HG03565 (cell line): ENCODE measurements at regions not wholly inside any gene's neighbourhood (a gene's known extent, or its start where the extent isn't known, plus 50 kb on each side); places are given as distances from the start of the nearest gene placed in this dataset.
"Not testable (repeated sequence)": the region's sequence is repeated elsewhere in the genome, so short reads cannot be mapped to it uniquely, and the experiment has no call there.

Experiments
- ATAC-seq: cut with Tn5 transposase; IDR thresholded peaks from one replicate; pipeline ENCODE4 v1.9.1; 2021; ENCODE audit warnings: mild to moderate bottlenecking, moderate library complexity; ENCODE audit not compliant: unreplicated experiment

DNA sequence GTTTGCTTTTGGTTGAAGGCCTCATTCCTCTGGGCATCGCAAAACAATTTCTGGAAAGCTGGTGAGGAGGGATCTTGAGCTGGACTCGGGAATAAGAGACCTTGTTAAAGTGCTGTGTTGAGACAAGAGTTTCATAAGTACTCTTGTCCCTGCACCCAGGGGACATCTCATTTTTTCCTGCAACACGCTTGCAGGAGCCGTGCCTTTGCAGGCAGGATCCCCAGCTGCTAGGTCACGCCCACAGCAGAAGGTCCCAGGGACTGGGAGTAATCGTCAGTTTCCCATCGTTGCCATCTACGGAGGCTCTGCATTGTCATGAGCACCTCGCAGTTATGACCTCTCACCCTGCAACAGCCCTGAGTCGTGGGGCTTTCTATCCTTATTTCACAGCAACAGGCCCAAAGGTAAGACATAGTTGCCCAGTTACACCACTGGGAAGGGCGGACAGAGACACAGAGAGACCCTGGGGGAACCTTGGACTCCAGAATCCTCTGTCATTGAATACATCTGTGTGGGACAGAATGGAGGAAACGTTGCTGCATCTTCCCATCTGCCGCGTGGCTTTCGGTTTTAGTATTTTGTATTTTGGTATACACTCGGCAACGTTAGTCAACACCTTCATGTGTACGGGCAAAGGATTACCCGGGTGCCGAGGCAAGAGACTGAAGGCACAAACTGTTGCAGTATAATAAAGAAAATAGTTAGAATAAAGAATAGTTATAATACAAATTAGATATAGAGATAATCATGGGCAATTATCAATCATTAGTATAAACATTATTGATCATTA is 60.4 kb upstream of the DMRTB1 start:
- ATAC-seq: no peak

DNA sequence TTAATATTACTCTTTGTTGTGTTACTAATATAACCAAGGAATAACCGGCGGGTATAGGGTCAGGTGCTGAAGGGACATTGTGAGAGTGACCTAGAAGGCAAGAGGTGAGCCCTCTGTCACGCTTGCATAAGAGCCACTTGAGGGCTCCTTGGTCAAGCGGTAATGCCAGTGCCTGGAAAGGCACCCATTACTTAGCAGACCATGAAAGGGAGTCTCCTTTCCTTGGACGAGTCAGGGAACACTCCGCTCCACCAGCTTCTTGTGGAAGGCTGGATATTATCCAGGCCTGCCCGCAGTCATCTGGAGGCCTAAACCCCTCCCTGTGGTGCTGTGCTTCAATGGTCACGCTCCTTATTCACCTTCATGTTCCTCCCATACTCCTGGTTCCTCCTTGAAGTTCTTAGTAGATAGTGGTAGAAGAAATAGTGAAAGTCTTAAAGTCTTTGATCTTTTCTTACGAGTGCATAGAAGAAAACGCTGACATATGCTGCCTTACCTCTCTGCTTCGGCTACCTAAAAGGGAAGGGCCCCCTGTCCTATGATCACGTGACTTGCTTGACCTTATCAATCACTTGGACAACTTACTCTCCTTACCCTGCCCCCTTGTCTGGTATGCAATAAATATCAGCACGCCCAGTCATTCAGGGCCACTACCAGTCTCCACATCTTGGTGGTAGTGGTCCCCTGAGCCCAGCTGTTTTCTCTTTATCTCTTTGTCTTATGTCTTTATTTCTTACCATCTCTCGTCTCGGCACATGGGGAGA is 59.6 kb upstream of the DMRTB1 start:
- ATAC-seq: not testable (repeated sequence)

- ATAC-seq: no peak
Observed at GRCh38 chr1:53400761-53401674, 58.2 kb upstream of the DMRTB1 start.

- ATAC-seq: no peak
Observed at GRCh38 chr1:53401813-53402745, 57.1 kb upstream of the DMRTB1 start.

DNA sequence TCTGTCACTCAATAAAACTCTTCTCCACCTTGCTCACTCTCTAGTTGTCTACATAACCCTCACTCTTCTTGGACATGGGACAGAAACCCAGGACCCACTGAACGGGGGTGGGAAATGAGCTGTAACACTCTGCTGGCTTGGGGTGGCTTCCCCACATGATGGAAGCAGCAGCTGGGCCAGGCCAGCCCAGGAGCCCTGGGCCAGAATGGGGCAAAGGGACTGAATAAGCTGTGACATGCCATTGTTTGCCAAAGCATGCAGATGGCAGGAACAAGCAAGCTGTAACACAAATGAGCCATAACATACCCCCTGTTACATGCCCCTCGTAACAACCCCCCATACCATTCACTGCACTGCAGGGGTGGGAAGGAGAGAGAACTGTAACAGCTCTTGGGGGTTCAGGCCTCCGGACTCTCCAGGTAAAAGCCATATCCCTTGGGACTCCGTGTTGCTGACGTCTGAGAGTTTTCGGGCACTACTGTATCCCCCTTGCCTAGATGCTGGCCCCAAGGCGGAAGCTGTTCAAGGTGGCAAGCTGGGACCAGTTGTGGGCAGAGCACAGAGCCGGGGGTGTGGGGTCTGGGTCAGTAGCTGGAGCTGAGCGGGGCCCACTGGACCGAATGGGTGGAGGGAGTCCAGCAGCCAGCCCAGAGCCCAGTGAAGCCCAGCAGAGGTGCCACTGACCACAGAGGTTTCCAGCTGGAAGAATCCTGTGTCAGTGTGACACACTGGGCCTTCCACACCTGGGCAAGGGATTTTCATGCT is 56.1 kb upstream of the DMRTB1 start:
- no peak for ATAC-seq

DNA sequence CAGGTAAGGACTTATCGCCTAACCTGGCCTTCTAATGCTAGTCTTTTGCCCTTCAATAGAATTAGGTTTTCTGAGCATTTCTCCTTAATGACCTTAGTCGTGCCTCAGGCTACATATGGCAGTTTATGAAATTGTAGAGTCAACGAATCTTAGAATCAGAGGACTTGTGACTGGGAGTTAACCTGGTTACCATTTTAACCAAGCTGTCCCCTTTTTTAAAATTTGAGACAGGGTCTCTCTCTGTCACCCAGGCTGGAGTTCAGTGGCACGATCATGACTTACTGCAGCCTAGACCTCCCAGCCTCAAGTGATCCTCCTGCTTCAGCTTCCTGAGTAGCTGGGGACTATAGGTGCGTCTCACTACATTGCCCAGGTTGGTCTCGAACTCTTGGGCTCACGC is 53.5 kb upstream of the DMRTB1 start:
- ATAC-seq: no peak

DNA sequence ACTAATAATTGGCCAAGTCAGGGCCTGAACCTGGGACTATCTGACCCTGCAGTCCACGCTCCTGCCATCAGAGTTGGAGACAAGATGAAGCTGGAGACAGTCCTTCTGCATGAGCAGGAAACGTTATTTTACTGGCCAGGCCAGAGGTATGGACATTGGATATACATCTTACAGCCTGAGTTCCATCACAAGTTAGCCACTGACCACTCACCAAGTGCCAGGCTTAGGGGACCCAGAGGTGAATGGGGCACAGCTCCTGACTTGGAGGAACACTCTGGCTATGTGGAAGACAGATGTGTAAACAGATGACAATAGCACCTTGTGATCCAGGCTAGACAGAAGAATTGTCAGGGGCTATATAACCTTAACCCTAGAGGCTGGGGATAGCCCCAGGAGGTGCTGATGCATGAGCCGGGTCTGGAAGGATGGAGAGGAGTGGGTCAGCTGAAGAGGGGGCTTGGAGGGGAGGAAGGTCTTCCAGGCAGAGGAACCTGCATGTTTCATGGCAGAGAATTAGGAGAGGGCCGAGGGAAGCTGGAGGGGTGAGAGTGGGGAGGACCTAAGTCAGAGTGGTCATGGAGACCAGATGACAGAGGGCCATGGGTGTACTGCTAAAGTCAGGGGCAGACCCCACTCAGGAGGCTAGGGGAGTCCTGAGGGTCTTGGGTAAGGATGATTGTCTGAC is 52.5 kb upstream of the DMRTB1 start:
- no peak for ATAC-seq

- ATAC-seq: no peak
Observed at GRCh38 chr1:53408013-53408754, 51.0 kb upstream of the DMRTB1 start.

- ATAC-seq: no peak
Observed at GRCh38 chr1:53408755-53409129, 50.5 kb upstream of the DMRTB1 start.

DNA sequence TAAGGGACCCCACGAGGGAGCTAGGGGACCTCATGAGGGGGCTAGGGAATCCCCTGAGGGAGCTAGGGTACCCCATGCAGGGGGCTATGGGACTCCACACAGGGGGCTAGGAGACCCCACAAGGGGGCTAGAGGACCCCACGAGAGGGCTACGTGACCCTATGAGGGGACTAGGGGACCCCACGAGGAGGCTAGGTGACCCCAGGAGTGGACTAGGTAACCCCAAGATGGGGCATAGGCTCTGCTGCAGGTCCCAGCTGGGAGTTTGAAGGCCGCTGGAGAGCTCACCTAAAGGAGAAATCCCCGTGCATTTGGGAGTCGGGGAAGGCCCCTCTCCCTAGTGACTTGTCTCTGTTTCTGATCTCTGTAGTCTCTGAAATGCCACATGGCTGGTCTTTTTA is 50.0 kb upstream of the DMRTB1 start:
- no peak for ATAC-seq
